ENCODE measurements at regions not wholly inside any gene's neighbourhood (a gene's known extent, or its start where the extent isn't known, plus 50 kb on each side); places are given as distances from the start of the nearest gene placed in this dataset.

DNA sequence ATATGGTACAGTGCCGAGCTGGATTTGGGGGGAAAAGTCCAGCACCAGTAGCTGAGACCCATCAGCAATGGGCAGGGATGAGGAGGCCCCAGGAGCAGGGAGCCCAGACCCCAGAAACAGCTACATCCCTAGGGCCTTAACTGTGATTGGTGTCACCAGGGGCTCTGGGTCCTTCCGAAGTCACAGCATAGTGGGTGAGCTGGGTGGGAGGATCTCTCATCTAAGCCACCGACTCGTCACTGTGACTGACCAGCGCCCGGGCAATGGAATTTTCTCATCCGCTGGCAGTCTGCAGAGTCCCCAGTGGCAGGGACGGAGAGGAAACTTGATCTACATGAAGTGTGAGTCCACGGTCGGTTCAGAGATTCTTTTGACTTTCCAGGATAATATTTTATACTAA lies 186.5 kb downstream of the SH3BP4 start:
- DNase-seq (ENCODE audit: low read depth in 1 of 2, low spot score in 1 of 2), result no peak
- no peak overlapping the region for H3K27ac ChIP-seq (replicated peaks)
- H3K4me3 ChIP-seq (replicated peaks; ENCODE audit: insufficient read depth, low read length), result no peak overlapping the region
- H3K27me3 ChIP-seq (ENCODE audit: insufficient read depth, poor library complexity, severe bottlenecking), result no peaks in the 10 kb centered on the region
- no peak for TF ChIP-seq CTCF (IDR thresholded peaks at IDR 0.05; ENCODE audit: insufficient read depth, low read length)
- TF ChIP-seq POLR2AphosphoS5 (IDR thresholded peaks at IDR 0.05; ENCODE audit: low read depth), result no peak
- no peak for TF ChIP-seq REST (IDR thresholded peaks at IDR 0.05; ENCODE audit: insufficient replicate concordance, low read depth)
- no peak for TF ChIP-seq GABPA (IDR thresholded peaks at IDR 0.05; ENCODE audit: low read depth)
- no peak for TF ChIP-seq SPI1 (IDR thresholded peaks at IDR 0.05; ENCODE audit: borderline replicate concordance, low read depth)

DNA sequence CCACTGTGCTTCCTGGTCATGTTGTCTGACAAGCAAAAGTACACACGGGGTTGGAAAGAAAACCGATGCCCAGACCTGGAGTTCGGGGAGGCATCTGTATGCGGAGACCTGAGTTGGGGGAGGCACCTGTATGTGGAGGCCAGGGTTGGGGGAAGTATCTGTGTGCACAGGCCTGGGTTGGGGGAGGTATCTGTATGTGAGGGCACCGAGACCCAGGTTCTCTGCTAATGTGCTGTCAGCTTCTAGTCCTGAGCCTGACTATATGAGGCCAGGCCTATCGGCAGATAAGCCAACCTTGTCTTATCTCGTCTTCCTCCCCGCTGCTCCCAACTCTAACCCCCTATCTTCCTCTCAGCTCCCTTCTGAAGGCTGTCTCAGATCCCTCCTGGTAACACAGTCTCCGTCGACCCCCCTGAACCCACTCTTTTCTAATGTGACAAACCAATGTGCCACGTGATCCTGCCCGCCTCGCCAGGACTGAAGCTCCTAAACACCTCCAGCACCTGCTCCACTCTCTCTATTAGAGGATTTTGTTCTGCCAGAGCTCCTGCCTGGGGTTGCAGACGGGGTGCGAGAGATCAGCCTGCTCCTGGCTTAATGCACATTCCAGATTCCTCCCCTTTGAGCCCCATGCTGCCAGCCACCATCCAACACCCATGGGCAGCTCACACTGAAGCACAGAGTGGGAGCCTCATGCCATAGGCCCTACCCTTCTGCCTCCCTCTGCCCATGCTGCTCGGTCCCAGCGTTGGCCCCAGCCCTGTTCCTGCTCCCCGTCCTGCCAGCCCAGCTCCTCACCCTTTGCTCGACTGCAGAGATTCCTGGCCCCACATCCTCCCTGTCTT lies 188.4 kb downstream of the SH3BP4 start:
- no peaks in the 10 kb centered on the region for H3K27me3 ChIP-seq (ENCODE audit: insufficient read depth, poor library complexity, severe bottlenecking)
- TF ChIP-seq SPI1 (IDR thresholded peaks at IDR 0.05; ENCODE audit: borderline replicate concordance, low read depth), result no peak
- TF ChIP-seq CTCF (IDR thresholded peaks at IDR 0.05; ENCODE audit: insufficient read depth, low read length), result no peak
- TF ChIP-seq GABPA (IDR thresholded peaks at IDR 0.05; ENCODE audit: low read depth), result no peak
- no peak for TF ChIP-seq REST (IDR thresholded peaks at IDR 0.05; ENCODE audit: insufficient replicate concordance, low read depth)
- TF ChIP-seq POLR2AphosphoS5 (IDR thresholded peaks at IDR 0.05; ENCODE audit: low read depth), result no peak
- no peak for DNase-seq (ENCODE audit: low read depth in 1 of 2, low spot score in 1 of 2)
- no peak overlapping the region for H3K27ac ChIP-seq (replicated peaks)
- no peak overlapping the region for H3K4me3 ChIP-seq (replicated peaks; ENCODE audit: insufficient read depth, low read length)

- DNase-seq (ENCODE audit: low read depth in 1 of 2, low spot score in 1 of 2), result no peak
- Histone ChIP-seq H3K4me3 (replicated peaks; ENCODE audit: insufficient read depth, low read length) (no peak overlapping the region), H3K27ac (replicated peaks) (no peak overlapping the region), H3K27me3 (ENCODE audit: insufficient read depth, poor library complexity, severe bottlenecking) (no peaks in the 10 kb centered on the region)
- TF ChIP-seq GABPA (IDR thresholded peaks at IDR 0.05; ENCODE audit: low read depth) (no peak), POLR2AphosphoS5 (IDR thresholded peaks at IDR 0.05; ENCODE audit: low read depth) (no peak), REST (IDR thresholded peaks at IDR 0.05; ENCODE audit: insufficient replicate concordance, low read depth) (no peak), CTCF (IDR thresholded peaks at IDR 0.05; ENCODE audit: insufficient read depth, low read length) (no peak), SPI1 (IDR thresholded peaks at IDR 0.05; ENCODE audit: borderline replicate concordance, low read depth) (no peak)
These were observed 188.9 kb downstream of the SH3BP4 start for GRCh38 chr2:235140801-235141081.
